ENCODE measurements at regions not wholly inside any gene's neighbourhood (a gene's known extent, or its start where the extent isn't known, plus 50 kb on each side); places are given as distances from the start of the nearest gene placed in this dataset.

- H3K27me3 ChIP-seq (ENCODE audit: control insufficient read depth in 3 of 3, insufficient read depth in 3 of 3, low read length in 2 of 3), result no peaks in the 10 kb centered on the region
- ATAC-seq (ENCODE audit: insufficient read depth, low FRiP score) (no peak), DNase-seq (no peak)
- no peak overlapping the region for H3K9ac ChIP-seq (ENCODE audit: insufficient read depth in 1 of 2, low read length in 2 of 2)
- H3K36me3 ChIP-seq (ENCODE audit: control insufficient read depth in 4 of 4, insufficient read depth in 4 of 4, low read length in 4 of 4), result no peaks in the 10 kb centered on the region
- WGBS, 2 donors, result 75 to 81% methylated on average over 4 of the region's 4 CpGs
- peaks cover 3 to 18% (median 4%) of the 10 kb centered on the region in 5 donors for H3K4me1 ChIP-seq (ENCODE audit: control insufficient read depth in 5 of 5, insufficient read depth in 5 of 5, low read length in 5 of 5)
- H3K27ac ChIP-seq (ENCODE audit: low read depth in 1 of 2, low read length in 1 of 2), result no peak overlapping the region
- H3K9me3 ChIP-seq (ENCODE audit: control insufficient read depth in 4 of 4, insufficient read depth in 3 of 4, low read length in 3 of 4), result no peaks in the 10 kb centered on the region
- TF ChIP-seq, protein P1, sequence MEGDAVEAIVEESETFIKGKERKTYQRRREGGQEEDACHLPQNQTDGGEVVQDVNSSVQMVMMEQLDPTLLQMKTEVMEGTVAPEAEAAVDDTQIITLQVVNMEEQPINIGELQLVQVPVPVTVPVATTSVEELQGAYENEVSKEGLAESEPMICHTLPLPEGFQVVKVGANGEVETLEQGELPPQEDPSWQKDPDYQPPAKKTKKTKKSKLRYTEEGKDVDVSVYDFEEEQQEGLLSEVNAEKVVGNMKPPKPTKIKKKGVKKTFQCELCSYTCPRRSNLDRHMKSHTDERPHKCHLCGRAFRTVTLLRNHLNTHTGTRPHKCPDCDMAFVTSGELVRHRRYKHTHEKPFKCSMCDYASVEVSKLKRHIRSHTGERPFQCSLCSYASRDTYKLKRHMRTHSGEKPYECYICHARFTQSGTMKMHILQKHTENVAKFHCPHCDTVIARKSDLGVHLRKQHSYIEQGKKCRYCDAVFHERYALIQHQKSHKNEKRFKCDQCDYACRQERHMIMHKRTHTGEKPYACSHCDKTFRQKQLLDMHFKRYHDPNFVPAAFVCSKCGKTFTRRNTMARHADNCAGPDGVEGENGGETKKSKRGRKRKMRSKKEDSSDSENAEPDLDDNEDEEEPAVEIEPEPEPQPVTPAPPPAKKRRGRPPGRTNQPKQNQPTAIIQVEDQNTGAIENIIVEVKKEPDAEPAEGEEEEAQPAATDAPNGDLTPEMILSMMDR (IDR thresholded peaks at IDR 0.05; ENCODE audit: control extremely low read depth, extremely low read depth), result no peak
- H3K4me3 ChIP-seq, result no peak overlapping the region
Observed at GRCh38 chr5:39521940-39522590, 97.3 kb upstream of the DAB2 start.

GRCh38 chr5:39521098-39521860 lies 96.5 kb upstream of the DAB2 start:
- Histone ChIP-seq H3K4me3 (no peak overlapping the region), H3K9ac (ENCODE audit: insufficient read depth in 1 of 2, low read length in 2 of 2) (no peak overlapping the region), H3K27ac (ENCODE audit: low read depth in 1 of 2, low read length in 1 of 2) (no peak overlapping the region), H3K9me3 (ENCODE audit: control insufficient read depth in 4 of 4, insufficient read depth in 3 of 4, low read length in 3 of 4) (no peaks in the 10 kb centered on the region), H3K27me3 (ENCODE audit: control insufficient read depth in 3 of 3, insufficient read depth in 3 of 3, low read length in 2 of 3) (no peaks in the 10 kb centered on the region), H3K36me3 (ENCODE audit: control insufficient read depth in 4 of 4, insufficient read depth in 4 of 4, low read length in 4 of 4) (no peaks in the 10 kb centered on the region), H3K4me1 (ENCODE audit: control insufficient read depth in 5 of 5, insufficient read depth in 5 of 5, low read length in 5 of 5) (peaks cover under 1 to 18% (median 4%) of the 10 kb centered on the region in 5 donors)
- DNase-seq, result no peak
- TF ChIP-seq, protein P1 (IDR thresholded peaks at IDR 0.05; ENCODE audit: control extremely low read depth, extremely low read depth), result no peak
- no peak for ATAC-seq (ENCODE audit: insufficient read depth, low FRiP score)
- WGBS, 2 donors, result 91 to 96% methylated on average over 2 of the region's 2 CpGs

DNA sequence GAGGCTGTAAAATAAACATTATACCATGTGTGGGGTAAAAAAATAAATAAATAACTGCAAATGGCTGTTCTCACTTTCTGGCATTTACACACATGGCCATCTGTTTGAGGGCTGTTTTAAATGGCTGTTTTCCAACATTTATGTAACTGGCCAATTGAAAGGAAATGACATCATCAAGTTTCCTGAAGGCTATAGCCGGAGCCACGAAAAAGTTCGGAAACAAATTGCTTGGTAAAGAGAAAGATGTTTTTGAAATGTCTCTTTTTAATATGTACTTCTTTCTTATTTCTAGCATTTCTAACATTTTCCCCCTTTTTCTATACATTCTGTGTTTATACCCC lies 95.4 kb upstream of the DAB2 start:
- ATAC-seq (ENCODE audit: insufficient read depth, low FRiP score) (no peak), DNase-seq (peak; percentile 64 to 96 (median 90))
- no peaks in the 10 kb centered on the region for H3K9me3 ChIP-seq (ENCODE audit: control insufficient read depth in 4 of 4, insufficient read depth in 3 of 4, low read length in 3 of 4)
- H3K4me3 ChIP-seq, result no peak overlapping the region
- TF ChIP-seq, protein P1 (IDR thresholded peaks at IDR 0.05; ENCODE audit: control extremely low read depth, extremely low read depth), result no peak
- H3K27ac ChIP-seq (ENCODE audit: low read depth in 1 of 2, low read length in 1 of 2), result peak overlapping the region in 1 of 2 donors; percentile 45
- WGBS, 2 donors, result 8 to 22% methylated on average over 3 of the region's 3 CpGs
- no peaks in the 10 kb centered on the region for H3K27me3 ChIP-seq (ENCODE audit: control insufficient read depth in 3 of 3, insufficient read depth in 3 of 3, low read length in 2 of 3)
- no peak overlapping the region for H3K9ac ChIP-seq (ENCODE audit: insufficient read depth in 1 of 2, low read length in 2 of 2)
- H3K4me1 ChIP-seq (ENCODE audit: control insufficient read depth in 5 of 5, insufficient read depth in 5 of 5, low read length in 5 of 5), result peaks cover 0 to 18% (median 4%) of the 10 kb centered on the region in 5 donors
- H3K36me3 ChIP-seq (ENCODE audit: control insufficient read depth in 4 of 4, insufficient read depth in 4 of 4, low read length in 4 of 4), result no peaks in the 10 kb centered on the region
